Testis (tissue), 2 donors: ENCODE measurements at regions not wholly inside any gene's neighbourhood (a gene's known extent, or its start where the extent isn't known, plus 50 kb on each side); places are given as distances from the start of the nearest gene placed in this dataset.

Source experiments
- DNase-seq: peaks from one replicate; pipeline ENCODE4 v3.0.0-alpha.2; 2019
- H3K27ac ChIP-seq, 2 donors: fragments of 200-600 bp; sonication (generic); one replicate each; pipeline ENCODE4 v1.5.1; 2019
- H3K27me3 ChIP-seq: fragments of 200-600 bp; sonication (generic); one replicate; pipeline ENCODE4 v1.5.1; 2019
- H3K36me3 ChIP-seq: fragments of 200-600 bp; sonication (generic); one replicate; pipeline ENCODE4 v1.5.1; 2017; ENCODE audit warnings: low read depth; ENCODE audit errors: missing control alignments
- H3K4me1 ChIP-seq: fragments of 200-600 bp; sonication (generic); one replicate; pipeline ENCODE4 v1.5.1; 2019
- H3K4me3 ChIP-seq, 2 donors: fragments of 200-600 bp; sonication (generic); one replicate each; pipeline ENCODE4 v1.5.1; 2017 to 2019
- H3K9me3 ChIP-seq: fragments of 200-600 bp; sonication (generic); one replicate; pipeline ENCODE4 v1.5.1; 2017
- CTCF ChIP-seq, 3 experiments: fragments of 450-650 bp in 2 of 3; fragments of 200-600 bp in 1 of 3; sonication (generic) in 1 of 3; IDR thresholded peaks; one replicate each; pipeline ENCODE4 v1.5.1; 2016 to 2019; ENCODE audit warnings: antibody characterized with exemption in 3 of 3, mild to moderate bottlenecking in 2 of 3, moderate library complexity in 1 of 3
- POLR2A ChIP-seq: fragments of 450-650 bp; IDR thresholded peaks from one replicate; pipeline ENCODE4 v1.6.1; 2017; ENCODE audit warnings: antibody characterized with exemption, mild to moderate bottlenecking, moderate library complexity
- WGBS, 2 donors: methylation state at CpG; one replicate each; pipeline ENCODE4 v1.1.5; 2018; 5-methylcytosine and 5-hydroxymethylcytosine counted together
- intact Hi-C: fragments of 100-400 bp; cut with DNase I; formaldehyde crosslinking; loops from one replicate; pipeline ENCODE4 v1.15.1; 2023; ENCODE audit warnings: low total_unique reads

DNA sequence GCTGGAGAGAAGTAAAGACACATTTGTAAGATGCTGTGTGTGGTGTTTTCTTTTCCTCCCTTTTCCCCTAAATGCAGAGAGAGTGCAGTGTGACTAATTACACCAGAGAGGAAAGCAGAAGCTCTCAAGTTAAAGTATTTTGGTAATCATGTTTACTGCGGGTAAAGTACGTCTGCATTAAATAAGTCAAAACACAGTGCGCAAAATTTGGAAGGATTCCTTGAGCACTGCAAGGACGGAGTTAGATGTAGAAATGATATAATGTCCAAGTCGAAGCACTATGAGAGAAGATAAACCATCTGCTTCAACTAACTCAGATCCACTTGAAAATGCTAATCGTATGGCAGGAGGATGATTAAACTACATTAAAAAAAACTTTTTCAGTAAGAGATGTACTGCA, 766.5 kb downstream of the RNF144A start:
- Histone ChIP-seq H3K4me3 (no peak overlapping the region), H3K36me3 (no peaks in the 10 kb centered on the region), H3K27ac (no peak overlapping the region), H3K4me1 (no peaks in the 10 kb centered on the region), H3K9me3 (no peaks in the 10 kb centered on the region), H3K27me3 (no peaks in the 10 kb centered on the region)
- WGBS, 2 donors: 79 to 90% methylated on average over 6 of the region's 6 CpGs
- intact Hi-C loops: no loop called here
- no peak for TF ChIP-seq POLR2A
- TF ChIP-seq CTCF (IDR thresholded peaks at IDR 0.05): no peak
- no peak for DNase-seq

DNA sequence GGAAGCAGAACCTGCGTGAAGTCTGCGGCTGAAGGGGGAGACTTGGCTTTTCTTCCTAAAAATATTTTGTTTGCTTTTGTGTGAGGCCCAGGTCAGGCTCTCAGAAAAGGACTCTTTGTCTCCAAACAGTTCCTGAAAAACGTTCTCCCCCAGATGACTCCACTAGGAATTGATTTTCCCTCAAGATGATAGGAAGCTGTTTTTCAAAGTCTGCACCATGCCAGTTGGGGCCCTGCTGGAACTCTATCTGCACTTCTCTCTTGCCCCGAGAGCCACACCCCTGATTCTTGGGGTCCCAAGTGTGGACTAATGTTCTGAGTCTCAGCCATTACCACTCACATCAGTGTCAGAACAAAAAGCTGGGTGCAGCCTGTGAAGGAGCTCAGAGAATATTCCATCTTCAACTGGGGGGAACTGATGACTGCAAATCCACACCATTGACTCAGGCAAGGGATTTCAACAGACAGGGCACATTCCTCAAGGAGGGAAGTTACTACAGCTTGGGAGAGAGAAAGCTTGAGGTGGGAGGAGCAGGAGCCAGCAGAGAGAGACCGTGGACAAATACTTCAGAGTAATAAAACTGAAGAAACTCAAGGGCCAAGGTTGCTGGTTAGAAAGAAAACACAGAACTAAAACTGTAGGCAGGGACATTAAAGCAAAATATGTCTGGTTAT, 768.3 kb downstream of the RNF144A start:
- H3K27ac ChIP-seq: no peak overlapping the region
- no peaks in the 10 kb centered on the region for H3K36me3 ChIP-seq
- no peaks in the 10 kb centered on the region for H3K9me3 ChIP-seq
- DNase-seq: no peak
- H3K4me3 ChIP-seq: no peak overlapping the region
- no peaks in the 10 kb centered on the region for H3K4me1 ChIP-seq
- H3K27me3 ChIP-seq: no peaks in the 10 kb centered on the region
- TF ChIP-seq POLR2A (no peak), CTCF (IDR thresholded peaks at IDR 0.05) (no peak)
- WGBS, 2 donors: 42 to 65% methylated on average over 5 of the region's 5 CpGs
- intact Hi-C loops: no loop called here

- Histone ChIP-seq H3K9me3 (no peaks in the 10 kb centered on the region), H3K27ac (no peak overlapping the region), H3K36me3 (no peaks in the 10 kb centered on the region), H3K4me3 (no peak overlapping the region), H3K27me3 (no peaks in the 10 kb centered on the region), H3K4me1 (no peaks in the 10 kb centered on the region)
- TF ChIP-seq POLR2A (no peak), CTCF (IDR thresholded peaks at IDR 0.05) (no peak)
- DNase-seq: no peak
- WGBS, 2 donors: 77 to 97% methylated on average over 3 of the region's 3 CpGs
- intact Hi-C loops: no loop called here
Measured at GRCh38 chr2:7686016-7686385, 768.8 kb downstream of the RNF144A start.

DNA sequence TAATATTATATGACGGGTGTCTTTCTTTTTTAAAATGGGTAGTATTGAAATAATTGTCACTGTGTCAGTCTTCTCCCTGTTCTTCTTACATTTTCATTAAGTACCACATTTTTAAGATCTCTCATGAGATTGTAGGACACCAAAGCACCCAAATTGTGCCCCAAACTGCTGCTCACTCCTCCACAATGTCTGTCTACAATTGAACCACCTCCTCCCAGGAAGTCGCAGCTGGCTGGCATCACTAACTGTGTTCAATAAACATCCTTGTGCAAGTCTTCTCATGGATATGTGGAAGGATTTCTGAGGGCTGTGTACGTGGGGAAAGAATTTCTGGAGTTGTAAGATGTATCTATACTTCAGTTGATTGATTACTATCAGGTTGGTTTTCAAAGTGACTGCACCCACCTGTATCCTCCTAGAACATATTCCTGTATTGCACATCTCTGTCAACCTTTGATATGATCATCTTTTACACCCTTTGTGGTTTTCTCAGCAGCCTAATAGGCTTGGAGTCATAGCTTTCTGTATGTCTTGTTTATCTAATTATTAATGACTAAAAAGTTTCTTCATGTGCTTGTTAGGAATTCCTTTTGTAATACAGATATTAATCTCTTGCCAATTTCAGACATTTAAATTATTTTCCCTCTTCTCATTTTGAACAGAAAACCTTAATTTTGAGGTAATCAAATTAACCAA, 774.9 kb downstream of the RNF144A start:
- intact Hi-C loops: no loop called here
- Histone ChIP-seq H3K4me3 (no peak overlapping the region), H3K4me1 (no peaks in the 10 kb centered on the region), H3K27me3 (no peaks in the 10 kb centered on the region), H3K36me3 (no peaks in the 10 kb centered on the region), H3K9me3 (no peaks in the 10 kb centered on the region), H3K27ac (no peak overlapping the region)
- TF ChIP-seq CTCF (IDR thresholded peaks at IDR 0.05) (no peak), POLR2A (no peak)
- 88 to 91% methylated on average over 3 of the region's 3 CpGs for WGBS, 2 donors
- DNase-seq: no peak
